RPMI8226 (cell line): ENCODE measurements at regions not wholly inside any gene's neighbourhood (a gene's known extent, or its start where the extent isn't known, plus 50 kb on each side); places are given as distances from the start of the nearest gene placed in this dataset.
A peak's percentile ranks its signal among the peaks of the same experiment; 100 is the strongest.
"Not testable (repeated sequence)": the region's sequence is repeated elsewhere in the genome, so short reads cannot be mapped to it uniquely, and the experiment has no call there.

Source experiments
- DNase-seq: peaks from one replicate; pipeline ENCODE4 v3.0.0-alpha.2; 2015

- DNase-seq = no peak
Observed at GRCh38 chr13:71300602-71301001, 566.4 kb downstream of the DACH1 start.

- no peak for DNase-seq
Observed at GRCh38 chr13:71291842-71292146, 575.2 kb downstream of the DACH1 start.

DNA sequence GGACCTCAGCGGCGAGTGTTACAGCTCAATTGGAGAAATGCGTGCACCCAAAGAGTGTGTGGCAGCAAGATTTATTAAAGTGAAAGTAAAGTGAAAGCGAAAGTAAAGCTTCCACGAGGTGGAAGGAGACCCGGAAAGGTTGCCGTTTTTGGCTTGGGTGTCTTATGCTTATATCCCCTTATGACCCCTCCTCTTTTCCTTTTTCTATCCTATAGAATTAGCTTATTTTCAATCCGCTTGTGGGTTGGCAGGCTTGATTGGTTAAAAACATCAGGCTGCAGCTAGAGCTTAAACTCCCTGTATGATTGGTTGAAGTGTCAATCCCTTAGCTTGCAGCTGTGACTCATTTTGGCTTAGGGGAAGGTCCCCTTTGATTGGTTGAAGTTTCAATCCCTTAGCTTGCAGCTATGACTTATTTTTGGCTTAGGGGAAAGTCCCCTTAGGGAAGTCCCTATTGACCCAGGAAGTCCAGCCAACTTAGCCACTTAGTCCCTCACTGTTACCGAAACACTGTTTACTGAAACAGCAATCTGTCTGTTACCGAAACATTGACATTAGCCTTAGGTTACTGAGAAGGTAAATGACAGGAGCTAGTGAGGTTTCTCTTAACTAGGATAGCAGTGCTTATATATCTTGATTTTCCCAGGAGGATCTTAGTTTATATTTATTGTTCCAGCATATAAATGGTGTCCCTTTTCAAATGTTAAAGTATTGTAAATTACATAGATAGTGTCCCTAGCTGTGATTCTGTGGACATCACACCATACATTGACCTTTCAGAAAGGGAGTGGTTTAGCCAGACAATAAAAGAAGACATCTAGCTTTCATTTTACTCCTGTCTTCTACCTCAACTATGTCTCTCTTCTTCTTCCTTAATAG lies 575.8 kb downstream of the DACH1 start:
- DNase-seq = peak; percentile 26

- not testable (repeated sequence) for DNase-seq
Observed at GRCh38 chr13:71289980-71290379, 577.0 kb downstream of the DACH1 start.

DNA sequence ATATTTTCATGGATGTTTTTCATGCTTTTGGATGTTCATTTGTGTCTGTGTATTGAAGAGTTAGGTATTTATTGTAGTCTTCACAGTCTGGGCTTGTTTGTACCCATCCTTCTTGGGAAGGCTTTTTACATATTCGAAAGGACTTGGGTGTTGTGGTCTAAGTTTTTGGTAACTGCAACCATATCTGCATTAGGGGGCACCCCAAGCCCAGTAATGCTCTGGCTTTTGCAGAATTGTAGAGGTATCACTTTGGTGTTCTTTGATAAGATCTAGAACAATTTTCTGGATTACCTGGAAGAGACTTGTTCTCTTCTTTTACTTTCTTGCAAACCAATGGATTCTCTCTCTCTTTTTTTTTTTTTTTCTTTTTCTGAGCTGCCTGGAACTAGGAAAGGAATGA lies 581.3 kb downstream of the DACH1 start:
- DNase-seq = no peak

- DNase-seq = no peak
Observed at GRCh38 chr13:71278512-71278911, 588.5 kb downstream of the DACH1 start.

- DNase-seq = no peak
Observed at GRCh38 chr13:71274923-71275608, 591.9 kb downstream of the DACH1 start.

- no peak for DNase-seq
Observed at GRCh38 chr13:71261256-71261655, 605.7 kb downstream of the DACH1 start.

GRCh38 chr13:71260246-71260645 lies 606.8 kb downstream of the DACH1 start:
- no peak for DNase-seq

- no peak for DNase-seq
Observed at GRCh38 chr13:71255633-71256032, 611.4 kb downstream of the DACH1 start.

DNA sequence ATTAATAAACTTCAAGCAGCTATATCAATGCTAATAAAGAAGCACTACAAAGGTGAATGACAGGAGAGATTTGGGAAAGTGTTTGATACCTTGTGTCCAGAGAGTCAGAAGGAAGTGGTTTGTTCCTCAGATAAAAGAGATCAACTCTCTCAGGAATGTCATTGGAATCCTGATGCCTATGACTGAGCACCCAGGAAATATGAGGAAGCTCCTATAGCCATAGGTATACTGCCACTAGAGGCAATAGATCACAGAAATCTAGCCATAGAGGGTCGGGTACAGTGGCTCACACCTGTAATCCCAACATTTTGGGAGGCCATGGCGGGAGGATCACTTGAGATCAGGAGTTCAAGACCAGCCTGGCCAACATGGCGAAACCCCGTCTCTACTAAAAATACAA lies 612.6 kb downstream of the DACH1 start:
- no peak for DNase-seq

- no peak for DNase-seq
Observed at GRCh38 chr13:71252184-71252704, 614.8 kb downstream of the DACH1 start.

- no peak for DNase-seq
Observed at GRCh38 chr13:71251292-71251951, 615.6 kb downstream of the DACH1 start.

DNA sequence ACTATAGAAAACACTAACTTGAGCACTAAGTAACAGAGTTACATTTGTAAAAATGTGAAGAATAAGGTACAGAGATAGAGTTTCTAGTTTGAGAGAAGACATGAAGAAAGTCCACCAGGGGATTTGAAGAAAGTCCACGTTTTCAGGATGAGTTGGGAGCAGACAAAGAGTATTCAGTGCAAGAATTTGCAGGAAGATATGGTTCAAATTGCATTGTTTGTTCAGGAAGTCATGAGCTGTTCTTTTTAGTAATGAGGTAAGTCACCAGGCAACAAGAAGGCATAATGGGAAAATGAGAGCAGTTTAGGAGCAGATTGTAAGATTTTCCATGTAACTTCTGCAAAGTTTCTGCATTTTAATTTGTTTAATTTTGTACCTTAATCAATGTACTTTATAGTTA lies 618.0 kb downstream of the DACH1 start:
- DNase-seq = no peak

DNA sequence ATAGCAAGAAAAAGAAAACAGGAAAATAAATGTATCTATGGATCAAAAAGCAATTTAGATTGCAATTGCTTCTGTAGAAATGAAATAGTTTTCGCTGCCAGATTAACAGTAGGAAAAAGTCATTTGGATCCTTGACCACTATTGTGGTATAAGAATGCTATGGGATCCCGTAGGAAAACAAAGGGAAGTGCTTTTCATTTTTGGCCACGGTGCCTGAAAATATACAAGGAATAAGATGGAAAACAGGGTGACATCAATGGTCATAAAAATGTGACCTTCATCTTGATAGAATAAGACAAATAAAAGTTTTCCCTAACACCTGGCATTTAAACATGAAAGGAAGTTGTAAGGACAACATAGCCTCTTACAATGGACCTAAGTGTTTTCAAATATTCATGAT lies 622.8 kb downstream of the DACH1 start:
- DNase-seq = no peak

GRCh38 chr13:71242201-71242600 lies 624.8 kb downstream of the DACH1 start:
- DNase-seq = no peak

DNA sequence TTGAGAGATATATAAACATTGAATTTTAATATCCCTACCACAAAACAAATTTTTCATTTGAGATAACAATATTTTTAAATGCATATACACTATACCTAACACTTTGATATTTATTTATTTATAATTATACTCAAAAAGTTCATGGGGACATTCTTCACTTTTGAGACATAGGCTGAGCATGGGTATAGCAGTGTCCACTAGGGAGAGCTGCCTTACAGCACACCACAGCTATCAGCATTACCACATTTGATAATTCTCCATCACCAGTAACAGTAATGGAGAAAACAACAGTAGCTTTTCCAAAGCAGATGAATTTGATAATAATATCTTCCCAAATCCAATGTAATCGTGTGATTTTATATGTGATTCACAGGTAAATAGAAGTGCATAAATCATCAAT lies 626.1 kb downstream of the DACH1 start:
- DNase-seq = no peak

DNA sequence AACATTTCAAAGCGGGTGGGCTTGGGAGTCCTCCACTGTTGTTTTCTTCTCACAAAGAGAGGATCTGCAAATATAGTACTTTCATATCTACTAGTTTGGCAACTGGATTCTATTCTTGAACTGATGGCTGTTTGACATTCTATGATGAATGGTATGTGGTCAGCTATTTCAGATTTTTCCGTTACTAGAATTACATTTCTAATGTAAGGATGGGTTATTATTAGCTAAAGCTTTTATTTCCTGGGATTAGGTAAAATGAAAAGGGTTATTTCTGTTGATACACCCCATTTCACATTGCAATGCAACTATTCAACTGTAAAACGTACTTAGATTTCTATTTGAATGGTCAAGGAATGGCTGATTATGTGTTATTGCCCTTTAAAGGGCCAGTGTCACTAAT lies 629.7 kb downstream of the DACH1 start:
- DNase-seq = no peak

DNA sequence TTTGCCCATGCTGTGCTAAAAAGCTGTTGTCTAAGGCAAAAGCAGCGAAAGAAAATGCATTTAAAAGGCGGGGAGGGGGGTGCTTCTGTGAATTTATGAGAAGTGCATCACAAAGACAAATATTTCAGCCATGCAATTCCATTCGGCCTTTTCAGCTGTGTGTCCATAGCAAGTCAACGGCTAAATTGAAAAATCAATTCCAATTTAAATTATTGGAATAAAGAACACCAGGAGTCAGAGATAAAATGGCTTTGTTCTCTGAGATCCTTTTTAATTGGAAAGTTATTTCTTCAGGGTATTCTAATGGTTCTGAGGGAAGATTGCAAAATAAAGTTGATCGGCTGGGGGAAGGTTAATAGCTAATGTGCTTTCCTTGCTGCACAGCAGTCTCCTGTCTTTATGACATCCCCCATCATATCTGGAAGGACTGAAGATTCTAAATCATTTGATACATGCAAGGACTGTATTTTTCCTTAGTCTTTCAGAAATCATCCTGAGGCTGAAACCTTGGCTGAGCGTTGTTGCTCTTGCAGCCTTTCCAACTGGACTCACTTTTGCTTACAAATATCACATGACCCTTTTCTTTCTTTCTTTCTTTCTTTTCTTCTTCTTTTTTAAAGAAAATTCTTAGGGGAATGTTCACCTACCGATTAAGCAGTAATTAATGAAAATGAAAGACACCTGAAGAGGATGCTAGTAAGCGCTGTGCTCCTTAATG lies 647.1 kb downstream of the DACH1 start:
- no peak for DNase-seq

GRCh38 chr13:71218960-71219359 lies 648.0 kb downstream of the DACH1 start:
- DNase-seq = peak; percentile 7

DNA sequence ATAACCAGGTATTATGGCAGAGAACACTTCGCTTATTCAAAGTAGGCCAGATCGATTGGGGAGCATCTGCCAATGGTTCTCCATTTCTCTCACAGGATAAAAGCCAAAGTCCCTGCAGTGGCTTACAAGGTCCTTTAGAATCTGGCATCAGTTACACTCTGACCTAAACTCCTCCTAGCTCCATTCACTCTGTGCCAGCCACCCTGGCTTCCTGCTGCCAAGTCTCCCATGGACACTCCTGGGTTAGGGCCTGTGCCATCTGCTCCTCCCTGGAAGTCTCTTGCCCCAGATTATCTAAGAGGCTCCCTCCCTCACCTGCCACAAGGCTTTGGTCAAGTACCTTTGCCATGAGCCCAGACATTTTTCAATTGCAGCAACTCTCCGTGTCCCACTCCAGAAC lies 649.2 kb downstream of the DACH1 start:
- DNase-seq = no peak

GRCh38 chr13:71214821-71215220 lies 652.2 kb downstream of the DACH1 start:
- DNase-seq = no peak

GRCh38 chr13:71214357-71214756 lies 652.6 kb downstream of the DACH1 start:
- DNase-seq = no peak
